ENCODE measurements at regions not wholly inside any gene's neighbourhood (a gene's known extent, or its start where the extent isn't known, plus 50 kb on each side); places are given as distances from the start of the nearest gene placed in this dataset.

GRCh38 chr3:99191186-99191585 is 289.7 kb upstream of the DCBLD2 start:
- no peak for DNase-seq (ENCODE audit: low spot score)

- no peak for DNase-seq (ENCODE audit: low spot score)
Observed at GRCh38 chr3:99188936-99189335, 287.4 kb upstream of the DCBLD2 start.

- DNase-seq (ENCODE audit: low spot score): no peak
Observed at GRCh38 chr3:99186016-99186415, 284.5 kb upstream of the DCBLD2 start.

- DNase-seq (ENCODE audit: low spot score): no peak
Observed at GRCh38 chr3:99176169-99176964, 274.9 kb upstream of the DCBLD2 start.

- DNase-seq (ENCODE audit: low spot score): no peak
Observed at GRCh38 chr3:99175276-99175812, 273.8 kb upstream of the DCBLD2 start.

GRCh38 chr3:99172736-99173657 is 271.5 kb upstream of the DCBLD2 start:
- peak; percentile 36 for DNase-seq (ENCODE audit: low spot score)

GRCh38 chr3:99171800-99172199 is 270.3 kb upstream of the DCBLD2 start:
- no peak for DNase-seq (ENCODE audit: low spot score)

GRCh38 chr3:99170867-99171517 is 269.5 kb upstream of the DCBLD2 start:
- DNase-seq (ENCODE audit: low spot score): no peak

GRCh38 chr3:99167071-99167470 is 265.6 kb upstream of the DCBLD2 start:
- no peak for DNase-seq (ENCODE audit: low spot score)

GRCh38 chr3:99163314-99163713 is 261.8 kb upstream of the DCBLD2 start:
- DNase-seq (ENCODE audit: low spot score): no peak

- DNase-seq (ENCODE audit: low spot score): no peak
Observed at GRCh38 chr3:99159220-99159762, 257.8 kb upstream of the DCBLD2 start.

- no peak for DNase-seq (ENCODE audit: low spot score)
Observed at GRCh38 chr3:99145031-99145430, 243.5 kb upstream of the DCBLD2 start.

- DNase-seq (ENCODE audit: low spot score): no peak
Observed at GRCh38 chr3:99143493-99143892, 242.0 kb upstream of the DCBLD2 start.

GRCh38 chr3:99134986-99135385 is 233.5 kb upstream of the DCBLD2 start:
- DNase-seq (ENCODE audit: low spot score): no peak

- DNase-seq (ENCODE audit: low spot score): no peak
Observed at GRCh38 chr3:99131876-99132275, 230.4 kb upstream of the DCBLD2 start.

GRCh38 chr3:99128725-99129505 is 227.4 kb upstream of the DCBLD2 start:
- DNase-seq (ENCODE audit: low spot score): no peak

- no peak for DNase-seq (ENCODE audit: low spot score)
Observed at GRCh38 chr3:99128235-99128634, 226.7 kb upstream of the DCBLD2 start.

GRCh38 chr3:99126316-99126715 is 224.8 kb upstream of the DCBLD2 start:
- DNase-seq (ENCODE audit: low spot score): no peak

GRCh38 chr3:99119385-99119784 is 217.9 kb upstream of the DCBLD2 start:
- no peak for DNase-seq (ENCODE audit: low spot score)

- no peak for DNase-seq (ENCODE audit: low spot score)
Observed at GRCh38 chr3:99118381-99118780, 216.9 kb upstream of the DCBLD2 start.

Data from hematopoietic multipotent progenitor cell treated with erythropoietin and hydrocortisone succinate and interleukin-3 and kit ligand, for 15 days (in vitro differentiated cells).